Neutrophil (primary cell): ENCODE measurements at regions not wholly inside any gene's neighbourhood (a gene's known extent, or its start where the extent isn't known, plus 50 kb on each side); places are given as distances from the start of the nearest gene placed in this dataset.
"Not testable (repeated sequence)": the region's sequence is repeated elsewhere in the genome, so short reads cannot be mapped to it uniquely, and the experiment has no call there.

Experiments
- H3K27ac ChIP-seq: fragments of 200-600 bp; sonication (generic); 2 replicates; pipeline ENCODE4 v1.5.1; 2016; ENCODE audit warnings: mild to moderate bottlenecking, moderate library complexity
- H3K27me3 ChIP-seq: fragments of 200-600 bp; sonication (generic); 2 replicates; pipeline ENCODE4 v1.6.0; 2016; ENCODE audit warnings: mild to moderate bottlenecking
- H3K36me3 ChIP-seq: fragments of 200-600 bp; sonication (generic); 2 replicates; pipeline ENCODE4 v1.5.1; 2017
- H3K4me1 ChIP-seq, 2 experiments: fragments of 200-600 bp in 1 of 2; sonication (generic) in 1 of 2; 1 replicate in 1 of 2; 2 replicates in 1 of 2; pipeline versions ENCODE4 v1.5.1 to v1.6.1; 2013 to 2016; ENCODE audit warnings: low read depth in 1 of 2, low read length in 1 of 2, mild to moderate bottlenecking in 1 of 2, moderate library complexity in 1 of 2; ENCODE audit not compliant: control insufficient read depth in 1 of 2, insufficient read depth in 1 of 2
- H3K4me3 ChIP-seq, 2 experiments: fragments of 200-600 bp in 1 of 2; sonication (generic) in 1 of 2; 1 replicate in 1 of 2; 2 replicates in 1 of 2; pipeline ENCODE4 v1.5.1; 2013 to 2016; ENCODE audit warnings: low read depth in 1 of 2, low read length in 1 of 2, mild to moderate bottlenecking in 1 of 2, moderate library complexity in 1 of 2
- H3K9me3 ChIP-seq: fragments of 200-600 bp; sonication (generic); 2 replicates; pipeline ENCODE4 v1.5.1; 2016
- TF ChIP-seq, protein P1 (sequence below): fragments of 200-600 bp; sonication (generic); IDR thresholded peaks from 2 replicates; pipeline ENCODE4 v1.5.1; 2016; ENCODE audit warnings: antibody characterized with exemption

GRCh38 chr3:6301626-6302025, 559.3 kb upstream of the GRM7 start:
- TF ChIP-seq, protein P1, sequence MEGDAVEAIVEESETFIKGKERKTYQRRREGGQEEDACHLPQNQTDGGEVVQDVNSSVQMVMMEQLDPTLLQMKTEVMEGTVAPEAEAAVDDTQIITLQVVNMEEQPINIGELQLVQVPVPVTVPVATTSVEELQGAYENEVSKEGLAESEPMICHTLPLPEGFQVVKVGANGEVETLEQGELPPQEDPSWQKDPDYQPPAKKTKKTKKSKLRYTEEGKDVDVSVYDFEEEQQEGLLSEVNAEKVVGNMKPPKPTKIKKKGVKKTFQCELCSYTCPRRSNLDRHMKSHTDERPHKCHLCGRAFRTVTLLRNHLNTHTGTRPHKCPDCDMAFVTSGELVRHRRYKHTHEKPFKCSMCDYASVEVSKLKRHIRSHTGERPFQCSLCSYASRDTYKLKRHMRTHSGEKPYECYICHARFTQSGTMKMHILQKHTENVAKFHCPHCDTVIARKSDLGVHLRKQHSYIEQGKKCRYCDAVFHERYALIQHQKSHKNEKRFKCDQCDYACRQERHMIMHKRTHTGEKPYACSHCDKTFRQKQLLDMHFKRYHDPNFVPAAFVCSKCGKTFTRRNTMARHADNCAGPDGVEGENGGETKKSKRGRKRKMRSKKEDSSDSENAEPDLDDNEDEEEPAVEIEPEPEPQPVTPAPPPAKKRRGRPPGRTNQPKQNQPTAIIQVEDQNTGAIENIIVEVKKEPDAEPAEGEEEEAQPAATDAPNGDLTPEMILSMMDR, result no peak
- Histone ChIP-seq H3K4me1 (no peaks in the 10 kb centered on the region), H3K4me3 (no peak overlapping the region), H3K9me3 (peaks cover 3% of the 10 kb centered on the region), H3K27ac (no peak overlapping the region), H3K36me3 (no peaks in the 10 kb centered on the region), H3K27me3 (no peaks in the 10 kb centered on the region)

DNA sequence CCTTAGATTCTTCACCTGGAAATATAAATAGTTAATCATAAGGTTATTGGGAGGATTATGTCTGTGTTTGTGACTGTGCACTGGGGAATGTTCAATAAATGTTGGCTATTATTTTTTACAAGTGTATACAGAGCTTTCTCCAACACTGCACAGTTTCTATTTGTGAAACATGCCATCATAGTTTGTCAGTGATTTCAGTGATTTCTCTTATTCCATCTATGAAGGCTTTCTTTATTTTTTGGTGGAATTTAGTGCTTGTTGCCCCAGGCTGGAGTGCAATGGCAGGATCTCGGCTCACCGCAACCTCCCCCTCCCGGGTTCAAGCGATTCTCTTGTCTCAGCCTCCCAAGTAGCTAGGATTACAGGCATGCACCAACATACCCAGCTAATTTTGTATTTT, 545.0 kb upstream of the GRM7 start:
- no peaks in the 10 kb centered on the region for H3K4me1 ChIP-seq
- TF ChIP-seq, protein P1, result no peak

DNA sequence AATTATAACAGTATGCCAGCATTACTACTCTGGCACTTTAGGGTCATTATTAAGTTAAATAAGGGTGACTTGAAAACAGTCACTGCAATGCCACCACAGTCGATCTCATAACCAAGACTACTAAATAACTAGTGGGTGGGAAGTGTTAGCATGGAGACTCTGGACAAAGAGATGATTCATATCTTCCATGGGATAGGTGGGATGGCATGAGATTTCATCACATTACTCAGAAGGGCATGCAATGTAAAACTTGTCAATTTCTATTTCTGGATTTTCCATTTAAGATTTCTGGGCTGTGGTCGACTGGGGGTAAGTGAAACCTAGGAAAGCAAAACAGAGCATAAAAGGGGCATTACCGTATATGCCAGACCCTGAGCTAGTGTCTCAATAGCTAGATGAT, 538.9 kb upstream of the GRM7 start:
- no peak overlapping the region for H3K27ac ChIP-seq
- no peak overlapping the region for H3K4me3 ChIP-seq
- H3K36me3 ChIP-seq, result no peaks in the 10 kb centered on the region
- TF ChIP-seq, protein P1, result no peak
- H3K27me3 ChIP-seq, result no peaks in the 10 kb centered on the region
- no peaks in the 10 kb centered on the region for H3K9me3 ChIP-seq
- no peaks in the 10 kb centered on the region for H3K4me1 ChIP-seq

More for the DNA sequence above, 545.0 kb upstream of the GRM7 start:
- no peaks in the 10 kb centered on the region for H3K36me3 ChIP-seq
- H3K27ac ChIP-seq, result no peak overlapping the region
- H3K27me3 ChIP-seq, result no peaks in the 10 kb centered on the region
- H3K4me3 ChIP-seq, result no peak overlapping the region
- no peaks in the 10 kb centered on the region for H3K9me3 ChIP-seq

GRCh38 chr3:6326771-6327170, 534.1 kb upstream of the GRM7 start:
- Histone ChIP-seq H3K9me3 (no peaks in the 10 kb centered on the region), H3K27me3 (no peaks in the 10 kb centered on the region), H3K4me3 (no peak overlapping the region), H3K36me3 (no peaks in the 10 kb centered on the region), H3K4me1 (no peaks in the 10 kb centered on the region), H3K27ac (no peak overlapping the region)
- TF ChIP-seq, protein P1, result no peak

GRCh38 chr3:6340980-6341325, 520.0 kb upstream of the GRM7 start:
- H3K4me1 ChIP-seq, H3K4me3 ChIP-seq, H3K9me3 ChIP-seq, H3K27me3 ChIP-seq, H3K27ac ChIP-seq, H3K36me3 ChIP-seq: not testable (repeated sequence)

DNA sequence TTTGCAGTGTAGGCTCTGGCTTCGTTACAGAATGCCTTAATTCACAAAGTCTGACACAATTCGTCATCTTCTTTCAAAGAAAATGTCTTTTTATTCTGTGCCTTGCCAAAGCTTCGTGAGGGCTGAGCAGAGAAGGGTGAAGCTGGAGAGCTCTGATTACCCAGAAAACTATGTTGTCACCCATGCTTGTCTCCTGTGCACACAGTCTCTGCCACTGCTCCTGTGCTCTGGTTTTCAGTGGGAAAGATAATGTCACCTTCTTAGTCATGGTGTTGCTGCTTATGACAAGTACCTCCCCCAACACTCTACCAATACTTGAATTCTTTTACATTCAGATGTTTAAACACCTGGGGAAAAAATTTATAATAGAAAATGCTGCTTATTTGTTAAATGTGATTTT, 509.2 kb upstream of the GRM7 start:
- TF ChIP-seq, protein P1, result no peak
- Histone ChIP-seq H3K4me1 (no peaks in the 10 kb centered on the region), H3K9me3 (no peaks in the 10 kb centered on the region), H3K27me3 (no peaks in the 10 kb centered on the region), H3K4me3 (no peak overlapping the region), H3K36me3 (no peaks in the 10 kb centered on the region), H3K27ac (no peak overlapping the region)
